ENCODE measurements at regions not wholly inside any gene's neighbourhood (a gene's known extent, or its start where the extent isn't known, plus 50 kb on each side); places are given as distances from the start of the nearest gene placed in this dataset.
A peak's percentile ranks its signal among the peaks of the same experiment; 100 is the strongest.

- Histone ChIP-seq H2AFZ (ENCODE audit: low read length) (no peak overlapping the region), H3K9ac (ENCODE audit: insufficient read depth, low read depth, low read length) (no peak overlapping the region), H3K27ac (ENCODE audit: extremely low read length, insufficient read depth, low read length) (no peak overlapping the region), H3K4me2 (ENCODE audit: low read depth, low read length) (no peak overlapping the region), H3K4me1 (ENCODE audit: insufficient read depth, low read length) (no peaks in the 10 kb centered on the region), H3K79me2 (ENCODE audit: insufficient read depth, low read length) (no peaks in the 10 kb centered on the region), H3K9me3 (ENCODE audit: low read length) (peaks cover 54% of the 10 kb centered on the region), H3K4me3 (replicated peaks in 1 of 3; ENCODE audit: insufficient read depth in 1 of 3, low read depth in 2 of 3, low read length in 3 of 3) (no peak overlapping the region), H3K27me3 (ENCODE audit: control insufficient read depth in 1 of 2, insufficient read depth in 2 of 2, low read length in 2 of 2) (no peaks in the 10 kb centered on the region), H3K36me3 (replicated peaks in 1 of 2; ENCODE audit: control insufficient read depth in 1 of 2, insufficient read depth in 2 of 2, low read length in 2 of 2) (no peaks in the 10 kb centered on the region), H4K20me1 (ENCODE audit: insufficient read depth, low read length) (no peaks in the 10 kb centered on the region)
- intact Hi-C loops (cut with micrococcal nuclease; ENCODE audit: unreplicated experiment), result no loop called here
- ChIA-PET POLR2A (no interaction called here), CTCF (ENCODE audit: low intra/inter-chr PET ratio, low total read pairs) (no interaction called here)
- ATAC-seq (no peak), DNase-seq (ENCODE audit: low spot score) (no peak), FAIRE-seq (no peak)
- TF ChIP-seq ZNF619 (CRISPR knock-in tag; IDR thresholded peaks at IDR 0.05), result no peak
- peak; percentile 41; the same call in 1 of the 2 replicates for TF ChIP-seq CEBPB (IDR thresholded peaks at IDR 0.05; ENCODE audit: borderline replicate concordance, low read depth, low read length)
- no peak for TF ChIP-seq MBNL3 (CRISPR knock-in tag; conservative IDR thresholded peaks at IDR 0.05)
- BruUV-seq (replicated peaks), result no TSS peak
- 20% methylated on average over 2 of the region's 2 CpGs for WGBS (ENCODE audit: low lambda C conversion rate)
- in situ Hi-C loops (cut with HindIII; ENCODE audit: extremely low pct_ligation_motif_present, low pct_unique_long_range_greater_than_20kb), result no loop called here
These were observed 923.7 kb downstream of the SLC4A3 start for GRCh38 chr2:220550995-220551700.

GRCh38 chr2:220552790-220553535 lies 925.5 kb downstream of the SLC4A3 start:
- Histone ChIP-seq H3K36me3 (replicated peaks in 1 of 2; ENCODE audit: control insufficient read depth in 1 of 2, insufficient read depth in 2 of 2, low read length in 2 of 2) (no peaks in the 10 kb centered on the region), H2AFZ (ENCODE audit: low read length) (no peak overlapping the region), H3K79me2 (ENCODE audit: insufficient read depth, low read length) (no peaks in the 10 kb centered on the region), H3K4me1 (ENCODE audit: insufficient read depth, low read length) (no peaks in the 10 kb centered on the region), H3K9me3 (ENCODE audit: low read length) (peaks cover 39% of the 10 kb centered on the region), H3K27me3 (ENCODE audit: control insufficient read depth in 1 of 2, insufficient read depth in 2 of 2, low read length in 2 of 2) (no peaks in the 10 kb centered on the region), H3K9ac (ENCODE audit: insufficient read depth, low read depth, low read length) (no peak overlapping the region), H4K20me1 (ENCODE audit: insufficient read depth, low read length) (no peaks in the 10 kb centered on the region), H3K27ac (ENCODE audit: extremely low read length, insufficient read depth, low read length) (no peak overlapping the region), H3K4me3 (replicated peaks in 1 of 3; ENCODE audit: insufficient read depth in 1 of 3, low read depth in 2 of 3, low read length in 3 of 3) (no peak overlapping the region), H3K4me2 (ENCODE audit: low read depth, low read length) (no peak overlapping the region)
- ChIA-PET POLR2A (no interaction called here), CTCF (ENCODE audit: low intra/inter-chr PET ratio, low total read pairs) (no interaction called here)
- intact Hi-C loops (cut with micrococcal nuclease; ENCODE audit: unreplicated experiment), result no loop called here
- FAIRE-seq, result no peak
- in situ Hi-C loops (cut with HindIII; ENCODE audit: extremely low pct_ligation_motif_present, low pct_unique_long_range_greater_than_20kb), result no loop called here
- no peak for DNase-seq (ENCODE audit: low spot score)
- BruUV-seq (replicated peaks), result no TSS peak
- no peak for ATAC-seq
- 13% methylated on average over 7 of the region's 7 CpGs for WGBS (ENCODE audit: low lambda C conversion rate)
- TF ChIP-seq RFXANK (CRISPR knock-in tag; IDR thresholded peaks at IDR 0.05), result no peak
- no peak for TF ChIP-seq JUNB (CRISPR knock-in tag; IDR thresholded peaks at IDR 0.05; ENCODE audit: borderline replicate concordance)
- no peak for TF ChIP-seq FOXM1 (CRISPR knock-in tag; IDR thresholded peaks at IDR 0.05)
- no peak for TF ChIP-seq HNRNPLL (IDR thresholded peaks at IDR 0.05; ENCODE audit: low read depth, low read length, poor library complexity, severe bottlenecking)
- TF ChIP-seq MYNN (CRISPR knock-in tag; IDR thresholded peaks at IDR 0.05; ENCODE audit: low read depth), result no peak
- TF ChIP-seq HMGA1 (CRISPR knock-in tag; conservative IDR thresholded peaks at IDR 0.05), result no peak
- no peak for TF ChIP-seq ZBTB25 (CRISPR knock-in tag; IDR thresholded peaks at IDR 0.05)
- TF ChIP-seq AKNA (CRISPR knock-in tag; IDR thresholded peaks at IDR 0.05; ENCODE audit: borderline replicate concordance), result no peak
- no peak for TF ChIP-seq ZNF20 (CRISPR knock-in tag; IDR thresholded peaks at IDR 0.05)
